Upper lobe of right lung (tissue), 1 donor: ENCODE measurements at regions not wholly inside any gene's neighbourhood (a gene's known extent, or its start where the extent isn't known, plus 50 kb on each side); places are given as distances from the start of the nearest gene placed in this dataset.

Source experiments
- ATAC-seq: fragments of 200-7000 bp; cut with Tn5 transposase; one replicate; pipeline ENCODE4 v1.9.1; 2020; ENCODE audit warnings: mild to moderate bottlenecking, moderate library complexity
- DNase-seq: peaks from one replicate; pipeline ENCODE4 v3.0.0-alpha.2; 2020
- H3K27ac ChIP-seq: fragments of 200-600 bp; one replicate; pipeline ENCODE4 v1.8.0; 2022
- H3K27me3 ChIP-seq: fragments of 200-600 bp; one replicate; pipeline ENCODE4 v1.8.0; 2022; ENCODE audit warnings: mild to moderate bottlenecking
- H3K36me3 ChIP-seq: fragments of 200-600 bp; one replicate; pipeline ENCODE4 v1.8.0; 2022
- H3K4me1 ChIP-seq: fragments of 200-600 bp; one replicate; pipeline ENCODE4 v1.8.0; 2022
- H3K4me3 ChIP-seq: fragments of 200-600 bp; one replicate; pipeline ENCODE4 v1.8.0; 2022; ENCODE audit warnings: mild to moderate bottlenecking
- H3K9me3 ChIP-seq: fragments of 200-600 bp; one replicate; pipeline ENCODE4 v1.8.0; 2022
- CTCF ChIP-seq: fragments of 200-600 bp; IDR thresholded peaks from one replicate; pipeline ENCODE4 v1.8.0; 2022; ENCODE audit warnings: antibody characterized with exemption
- intact Hi-C: fragments of 100-400 bp; cut with DNase I; formaldehyde crosslinking; loops from one replicate; pipeline ENCODE4 v1.11.0; 2022
- donor health status: DM: no; HTN: yes; CAD: no; lungs with severe emphysema.

- intact Hi-C loops, result no loop called here
- ATAC-seq, result no peak
- H3K27ac ChIP-seq, result no peak overlapping the region
These were observed 61.9 kb downstream of the TMEM30B start for GRCh38 chr14:61219256-61219655.

GRCh38 chr14:61218767-61219166 is 62.4 kb downstream of the TMEM30B start:
- ATAC-seq (no peak), DNase-seq (no peak)
- no peaks in the 10 kb centered on the region for H3K36me3 ChIP-seq
- H3K27me3 ChIP-seq, result peaks cover 17% of the 10 kb centered on the region
- TF ChIP-seq CTCF, result no peak
- H3K4me1 ChIP-seq, result no peaks in the 10 kb centered on the region
- no peaks in the 10 kb centered on the region for H3K9me3 ChIP-seq
- intact Hi-C loops, result no loop called here
- H3K4me3 ChIP-seq, result no peak overlapping the region
- no peak overlapping the region for H3K27ac ChIP-seq

More at GRCh38 chr14:61219256-61219655, 61.9 kb downstream of the TMEM30B start:
- no peak for DNase-seq
- no peak for TF ChIP-seq CTCF
- H3K36me3 ChIP-seq, result no peaks in the 10 kb centered on the region
- peaks cover 17% of the 10 kb centered on the region for H3K27me3 ChIP-seq
- H3K9me3 ChIP-seq, result no peaks in the 10 kb centered on the region
- H3K4me3 ChIP-seq, result no peak overlapping the region
- no peaks in the 10 kb centered on the region for H3K4me1 ChIP-seq

- intact Hi-C loops, result no loop called here
- peaks cover 17% of the 10 kb centered on the region for H3K27me3 ChIP-seq
- H3K4me3 ChIP-seq, result no peak overlapping the region
- TF ChIP-seq CTCF, result no peak
- H3K36me3 ChIP-seq, result no peaks in the 10 kb centered on the region
- DNase-seq (no peak), ATAC-seq (no peak)
- H3K4me1 ChIP-seq, result no peaks in the 10 kb centered on the region
- no peak overlapping the region for H3K27ac ChIP-seq
- H3K9me3 ChIP-seq, result no peaks in the 10 kb centered on the region
These were observed 63.0 kb downstream of the TMEM30B start for GRCh38 chr14:61218157-61218556.

- Histone ChIP-seq H3K9me3 (no peaks in the 10 kb centered on the region), H3K4me3 (no peak overlapping the region)
These were observed 63.6 kb downstream of the TMEM30B start for GRCh38 chr14:61217516-61217915.

GRCh38 chr14:61215222-61216020 is 65.7 kb downstream of the TMEM30B start:
- H3K27ac ChIP-seq, result no peak overlapping the region
- intact Hi-C loops, result no loop called here

More at GRCh38 chr14:61217516-61217915, 63.6 kb downstream of the TMEM30B start:
- Histone ChIP-seq H3K27ac (no peak overlapping the region), H3K27me3 (peaks cover 17% of the 10 kb centered on the region), H3K36me3 (no peaks in the 10 kb centered on the region), H3K4me1 (no peaks in the 10 kb centered on the region)
- no peak for TF ChIP-seq CTCF
- ATAC-seq (peak; percentile 41), DNase-seq (no peak)
- intact Hi-C loops, result no loop called here

More at GRCh38 chr14:61215222-61216020, 65.7 kb downstream of the TMEM30B start:
- H3K9me3 ChIP-seq, result no peaks in the 10 kb centered on the region
- H3K36me3 ChIP-seq, result no peaks in the 10 kb centered on the region
- no peak for TF ChIP-seq CTCF
- no peak for ATAC-seq
- no peak for DNase-seq
- H3K4me3 ChIP-seq, result no peak overlapping the region
- no peaks in the 10 kb centered on the region for H3K4me1 ChIP-seq
- no peaks in the 10 kb centered on the region for H3K27me3 ChIP-seq
